ENCODE measurements at regions not wholly inside any gene's neighbourhood (a gene's known extent, or its start where the extent isn't known, plus 50 kb on each side); places are given as distances from the start of the nearest gene placed in this dataset.
"Not testable (repeated sequence)": the region's sequence is repeated elsewhere in the genome, so short reads cannot be mapped to it uniquely, and the experiment has no call there.

DNA sequence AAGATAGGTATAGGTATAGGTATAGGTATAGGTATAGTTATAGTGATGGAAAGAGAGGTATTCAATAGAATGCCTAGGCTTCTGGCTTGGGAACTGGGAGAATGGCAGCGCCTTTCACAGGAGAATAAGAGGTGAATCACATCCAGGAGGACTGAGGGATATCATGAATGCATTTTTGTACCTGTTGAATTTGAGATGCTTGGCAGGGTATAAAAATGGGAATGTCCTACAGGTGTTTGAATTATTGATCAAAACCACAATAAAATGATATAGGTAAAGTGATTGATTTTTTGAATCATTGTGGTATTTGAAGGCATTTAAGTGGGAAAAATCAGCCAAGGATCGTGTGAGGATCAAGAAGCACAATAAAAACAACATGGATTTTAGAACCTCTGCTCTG is 119.2 kb upstream of the ARG1 start:
- no peak for ATAC-seq (ENCODE audit: low read depth in 2 of 2)
- Mint-ChIP-seq H3K27me3 (peaks cover 8% of the 10 kb centered on the region), H3K4me1 (peaks cover 0 to 12% (median 8%) of the 10 kb centered on the region in 4 donors), H3K9me3 (peaks cover 0 to 2% (median 0%) of the 10 kb centered on the region in 7 donors), H3K36me3 (peaks cover 6% of the 10 kb centered on the region), H3K4me3 (no peak overlapping the region), H3K27ac (no peak overlapping the region)
- Histone ChIP-seq H3K4me3 (ENCODE audit: low read depth, low read length) (no peak overlapping the region), H3K9me3 (ENCODE audit: control insufficient read depth in 2 of 2, low read length in 2 of 2) (no peaks in the 10 kb centered on the region), H3K36me3 (ENCODE audit: control insufficient read depth, insufficient read depth, low read length) (no peaks in the 10 kb centered on the region), H3K27me3 (ENCODE audit: control insufficient read depth, insufficient read depth, low read length) (no peaks in the 10 kb centered on the region), H3K27ac (ENCODE audit: insufficient read depth, low read length, poor library complexity, severe bottlenecking) (no peak overlapping the region), H3K4me1 (ENCODE audit: control insufficient read depth, insufficient read depth, low read length, poor library complexity, severe bottlenecking) (no peaks in the 10 kb centered on the region)
- DNase-seq: no peak

DNA sequence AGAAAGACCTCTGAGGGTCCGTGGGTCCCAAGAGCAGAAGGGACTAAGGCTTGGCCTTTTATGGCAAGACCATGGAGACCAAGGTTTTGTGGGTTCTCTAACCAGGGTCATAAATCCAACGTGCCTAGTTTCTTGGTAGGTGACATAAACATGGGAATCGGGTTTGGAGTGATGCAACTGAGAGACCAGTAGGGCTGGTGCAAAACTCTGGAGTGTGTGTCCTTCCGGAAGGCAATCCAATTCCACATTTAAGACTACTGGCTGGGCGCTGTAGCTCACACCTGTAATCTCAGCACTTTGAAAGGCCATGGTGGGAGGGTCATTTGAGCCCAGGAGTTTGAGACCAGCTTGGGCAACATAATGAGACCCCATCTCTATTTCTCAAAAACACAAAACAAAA is 116.5 kb upstream of the ARG1 start:
- ATAC-seq (ENCODE audit: low read depth in 2 of 2): no peak
- no peak overlapping the region for H3K4me3 Mint-ChIP-seq
- peaks cover 0 to 2% (median 0%) of the 10 kb centered on the region in 7 donors for H3K9me3 Mint-ChIP-seq
- peaks cover 8% of the 10 kb centered on the region for H3K27me3 Mint-ChIP-seq
- no peaks in the 10 kb centered on the region for H3K9me3 ChIP-seq (ENCODE audit: control insufficient read depth in 2 of 2, low read length in 2 of 2)
- H3K4me1 ChIP-seq (ENCODE audit: control insufficient read depth, insufficient read depth, low read length, poor library complexity, severe bottlenecking): peaks cover 3% of the 10 kb centered on the region
- peaks cover 0 to 14% (median 7%) of the 10 kb centered on the region in 4 donors for H3K4me1 Mint-ChIP-seq
- peaks cover 6% of the 10 kb centered on the region for H3K36me3 Mint-ChIP-seq
- no peak overlapping the region for H3K4me3 ChIP-seq (ENCODE audit: low read depth, low read length)
- no peak overlapping the region for H3K27ac ChIP-seq (ENCODE audit: insufficient read depth, low read length, poor library complexity, severe bottlenecking)
- no peak overlapping the region for H3K27ac Mint-ChIP-seq
- no peaks in the 10 kb centered on the region for H3K36me3 ChIP-seq (ENCODE audit: control insufficient read depth, insufficient read depth, low read length)
- H3K27me3 ChIP-seq (ENCODE audit: control insufficient read depth, insufficient read depth, low read length): no peaks in the 10 kb centered on the region
- DNase-seq: no peak

DNA sequence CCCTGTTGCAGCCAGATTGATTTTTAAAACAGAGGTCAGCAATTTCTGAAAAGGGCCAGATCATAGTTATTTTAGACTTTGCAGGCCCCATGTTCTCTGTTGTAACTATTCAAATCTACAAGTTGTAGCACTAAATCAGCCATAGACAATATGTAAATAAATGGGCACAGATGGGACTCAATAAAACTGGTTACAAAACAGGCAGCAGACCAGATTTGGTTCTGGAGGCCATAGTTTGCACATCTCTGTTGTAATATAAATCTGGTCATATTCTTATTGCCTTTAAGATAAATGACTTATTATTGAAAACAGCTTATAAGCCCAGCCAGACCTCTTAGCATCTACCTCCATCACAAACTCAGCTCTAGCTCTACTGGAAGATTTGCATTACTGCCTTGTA is 114.0 kb upstream of the ARG1 start:
- Mint-ChIP-seq H3K36me3 (no peaks in the 10 kb centered on the region), H3K4me3 (no peak overlapping the region), H3K4me1 (peaks cover 0 to 9% (median 3%) of the 10 kb centered on the region in 4 donors), H3K27me3 (no peaks in the 10 kb centered on the region), H3K27ac (peak overlapping the region in 1 of 3 donors; percentile 6), H3K9me3 (peaks cover 0 to 2% (median 0%) of the 10 kb centered on the region in 7 donors)
- no peak for ATAC-seq (ENCODE audit: low read depth in 2 of 2)
- Histone ChIP-seq H3K36me3 (ENCODE audit: control insufficient read depth, insufficient read depth, low read length) (no peaks in the 10 kb centered on the region), H3K9me3 (ENCODE audit: control insufficient read depth in 2 of 2, low read length in 2 of 2) (no peaks in the 10 kb centered on the region), H3K27me3 (ENCODE audit: control insufficient read depth, insufficient read depth, low read length) (no peaks in the 10 kb centered on the region), H3K4me3 (ENCODE audit: low read depth, low read length) (no peak overlapping the region), H3K27ac (ENCODE audit: insufficient read depth, low read length, poor library complexity, severe bottlenecking) (no peak overlapping the region), H3K4me1 (ENCODE audit: control insufficient read depth, insufficient read depth, low read length, poor library complexity, severe bottlenecking) (peaks cover 3% of the 10 kb centered on the region)
- no peak for DNase-seq

DNA sequence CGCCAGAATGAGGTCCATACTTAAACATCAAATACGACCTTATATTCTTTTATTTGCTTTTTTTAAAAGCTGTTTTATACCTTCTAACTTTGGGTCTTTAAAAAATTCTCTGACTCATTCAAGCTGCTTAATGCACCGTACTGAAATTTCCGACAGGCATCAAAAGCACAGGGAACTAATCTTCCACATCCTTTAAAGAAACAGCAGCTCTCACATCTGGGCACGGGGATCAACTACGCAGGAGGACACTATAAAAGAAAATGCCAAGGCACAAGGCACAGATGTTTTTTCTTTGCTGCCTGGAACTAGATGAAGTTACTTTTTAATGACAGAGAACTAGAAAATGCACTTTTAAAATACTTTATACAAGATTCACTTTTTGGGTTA is 112.4 kb upstream of the ARG1 start:
- no peaks in the 10 kb centered on the region for H3K9me3 Mint-ChIP-seq
- ATAC-seq (ENCODE audit: low read depth in 2 of 2) (no peak), DNase-seq (no peak)
- H3K27ac Mint-ChIP-seq: no peak overlapping the region
- peaks cover 0 to 9% (median 3%) of the 10 kb centered on the region in 4 donors for H3K4me1 Mint-ChIP-seq
- no peaks in the 10 kb centered on the region for H3K27me3 ChIP-seq (ENCODE audit: control insufficient read depth, insufficient read depth, low read length)
- H3K9me3 ChIP-seq (ENCODE audit: control insufficient read depth in 2 of 2, low read length in 2 of 2): no peaks in the 10 kb centered on the region
- H3K4me3 Mint-ChIP-seq: no peak overlapping the region
- peaks cover 3% of the 10 kb centered on the region for H3K4me1 ChIP-seq (ENCODE audit: control insufficient read depth, insufficient read depth, low read length, poor library complexity, severe bottlenecking)
- H3K27ac ChIP-seq (ENCODE audit: insufficient read depth, low read length, poor library complexity, severe bottlenecking): no peak overlapping the region
- H3K27me3 Mint-ChIP-seq: no peaks in the 10 kb centered on the region
- H3K36me3 ChIP-seq (ENCODE audit: control insufficient read depth, insufficient read depth, low read length): no peaks in the 10 kb centered on the region
- H3K4me3 ChIP-seq (ENCODE audit: low read depth, low read length): no peak overlapping the region
- H3K36me3 Mint-ChIP-seq: no peaks in the 10 kb centered on the region

DNA sequence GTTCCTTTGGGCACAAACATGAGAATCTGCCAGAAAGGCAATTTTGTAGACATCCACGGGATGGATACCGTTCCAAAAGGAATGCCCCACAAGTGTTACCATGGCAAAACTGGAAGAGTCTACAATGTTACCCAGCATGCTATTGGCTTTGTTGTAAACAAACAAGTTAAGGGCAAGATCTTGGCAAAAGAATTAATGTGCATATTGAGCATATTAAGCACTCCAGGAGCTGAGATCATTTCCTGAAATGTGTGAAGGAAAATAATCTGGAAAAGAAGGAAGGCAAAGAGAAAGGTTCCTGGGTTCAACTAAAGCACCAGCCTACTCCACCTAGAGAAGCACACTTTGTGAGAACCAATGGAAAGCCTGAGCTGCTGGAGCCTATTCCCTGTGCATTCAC is 103.9 kb upstream of the ARG1 start:
- H3K27ac Mint-ChIP-seq: no peak overlapping the region
- H3K9me3 Mint-ChIP-seq: peaks cover 0 to 4% (median 3%) of the 10 kb centered on the region in 7 donors
- Histone ChIP-seq H3K9me3 (ENCODE audit: control insufficient read depth in 2 of 2, low read length in 2 of 2) (no peaks in the 10 kb centered on the region), H3K4me3 (ENCODE audit: low read depth, low read length) (no peak overlapping the region), H3K27ac (ENCODE audit: insufficient read depth, low read length, poor library complexity, severe bottlenecking) (no peak overlapping the region), H3K4me1 (ENCODE audit: control insufficient read depth, insufficient read depth, low read length, poor library complexity, severe bottlenecking) (no peaks in the 10 kb centered on the region), H3K27me3 (ENCODE audit: control insufficient read depth, insufficient read depth, low read length) (no peaks in the 10 kb centered on the region), H3K36me3 (ENCODE audit: control insufficient read depth, insufficient read depth, low read length) (no peaks in the 10 kb centered on the region)
- H3K27me3 Mint-ChIP-seq: peaks cover 4% of the 10 kb centered on the region
- H3K4me1 Mint-ChIP-seq: peaks cover 0 to 2% (median 0%) of the 10 kb centered on the region in 4 donors
- ATAC-seq (ENCODE audit: low read depth in 2 of 2): no peak
- H3K36me3 Mint-ChIP-seq: no peaks in the 10 kb centered on the region
- H3K4me3 Mint-ChIP-seq: no peak overlapping the region
- DNase-seq: no peak

DNA sequence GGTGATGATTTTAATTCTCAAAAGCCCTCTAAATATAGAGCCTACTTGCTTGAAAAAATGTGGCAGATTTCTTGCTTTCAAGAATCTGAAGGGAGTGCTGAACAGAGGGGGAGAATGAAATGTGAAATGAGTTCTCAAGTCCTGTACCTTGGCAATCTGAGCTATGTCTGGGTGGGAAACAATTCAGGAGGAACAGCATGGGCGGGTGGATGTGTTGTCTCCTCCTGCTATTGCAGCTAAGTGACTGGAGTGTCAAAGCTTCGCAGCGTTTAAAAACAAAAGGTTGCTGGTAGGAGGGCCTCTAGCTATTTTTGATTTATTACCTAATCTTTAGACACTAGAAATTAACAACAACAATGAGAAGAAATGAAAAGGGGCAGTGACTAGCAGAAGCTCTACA is 102.5 kb upstream of the ARG1 start:
- ATAC-seq (ENCODE audit: low read depth in 2 of 2): no peak
- H3K9me3 Mint-ChIP-seq: peaks cover 0 to 9% (median 4%) of the 10 kb centered on the region in 7 donors
- peaks cover 0 to 2% (median 0%) of the 10 kb centered on the region in 4 donors for H3K4me1 Mint-ChIP-seq
- H3K4me3 ChIP-seq (ENCODE audit: low read depth, low read length): no peak overlapping the region
- H3K27me3 Mint-ChIP-seq: peaks cover 4% of the 10 kb centered on the region
- H3K27ac Mint-ChIP-seq: no peak overlapping the region
- H3K4me1 ChIP-seq (ENCODE audit: control insufficient read depth, insufficient read depth, low read length, poor library complexity, severe bottlenecking): no peaks in the 10 kb centered on the region
- no peak overlapping the region for H3K27ac ChIP-seq (ENCODE audit: insufficient read depth, low read length, poor library complexity, severe bottlenecking)
- H3K9me3 ChIP-seq (ENCODE audit: control insufficient read depth in 2 of 2, low read length in 2 of 2): peaks cover 0 to 5% of the 10 kb centered on the region in 2 experiments
- no peaks in the 10 kb centered on the region for H3K36me3 ChIP-seq (ENCODE audit: control insufficient read depth, insufficient read depth, low read length)
- H3K36me3 Mint-ChIP-seq: no peaks in the 10 kb centered on the region
- H3K4me3 Mint-ChIP-seq: no peak overlapping the region
- H3K27me3 ChIP-seq (ENCODE audit: control insufficient read depth, insufficient read depth, low read length): no peaks in the 10 kb centered on the region
- no peak for DNase-seq

DNA sequence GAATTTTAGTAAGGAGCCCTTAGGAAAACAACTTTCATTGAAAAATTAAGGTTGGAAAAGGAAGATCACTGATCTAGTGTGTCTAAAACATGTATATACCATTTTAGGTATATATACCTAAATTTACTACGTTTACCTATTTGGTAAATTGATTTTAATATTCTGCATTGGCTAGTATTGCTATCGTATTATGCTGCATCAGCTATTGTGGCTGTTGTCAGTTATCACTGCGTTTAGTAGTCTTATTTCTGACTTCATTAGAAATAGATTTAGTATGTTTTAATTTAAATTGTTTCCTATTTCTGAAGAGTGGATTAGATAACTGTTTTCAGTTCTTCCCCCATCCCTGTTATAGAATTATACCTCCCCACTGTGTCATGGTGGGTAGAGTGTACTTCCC is 101.7 kb upstream of the ARG1 start:
- H3K27ac Mint-ChIP-seq: no peak overlapping the region
- no peaks in the 10 kb centered on the region for H3K36me3 ChIP-seq (ENCODE audit: control insufficient read depth, insufficient read depth, low read length)
- peaks cover 0 to 6% of the 10 kb centered on the region in 2 experiments for H3K9me3 ChIP-seq (ENCODE audit: control insufficient read depth in 2 of 2, low read length in 2 of 2)
- H3K27me3 Mint-ChIP-seq: peaks cover 4% of the 10 kb centered on the region
- peaks cover 0 to 9% (median 4%) of the 10 kb centered on the region in 7 donors for H3K9me3 Mint-ChIP-seq
- H3K4me1 Mint-ChIP-seq: peaks cover 0 to 2% (median 0%) of the 10 kb centered on the region in 4 donors
- no peaks in the 10 kb centered on the region for H3K4me1 ChIP-seq (ENCODE audit: control insufficient read depth, insufficient read depth, low read length, poor library complexity, severe bottlenecking)
- ATAC-seq (ENCODE audit: low read depth in 2 of 2) (no peak), DNase-seq (no peak)
- no peak overlapping the region for H3K4me3 Mint-ChIP-seq
- H3K36me3 Mint-ChIP-seq: no peaks in the 10 kb centered on the region
- H3K27me3 ChIP-seq (ENCODE audit: control insufficient read depth, insufficient read depth, low read length): no peaks in the 10 kb centered on the region
- no peak overlapping the region for H3K4me3 ChIP-seq (ENCODE audit: low read depth, low read length)
- no peak overlapping the region for H3K27ac ChIP-seq (ENCODE audit: insufficient read depth, low read length, poor library complexity, severe bottlenecking)

DNA sequence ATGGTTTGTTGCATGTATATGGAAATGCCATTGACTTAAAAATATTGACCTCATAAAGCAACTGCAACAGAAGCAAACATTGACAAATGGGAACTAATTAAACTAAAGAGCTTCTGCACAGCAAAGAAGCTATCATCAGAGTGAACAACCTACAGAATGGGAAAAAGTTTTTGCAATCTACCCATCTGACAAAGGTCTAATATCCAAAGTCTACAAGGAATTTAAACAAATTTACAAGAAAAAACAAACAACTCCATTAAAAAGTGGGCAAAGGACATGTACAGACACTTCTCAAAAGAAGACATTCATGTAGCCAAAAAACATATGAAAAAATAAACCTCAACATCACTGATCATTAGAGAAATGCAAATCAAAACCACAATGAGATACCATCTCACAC is 99.7 kb upstream of the ARG1 start:
- H3K4me1 Mint-ChIP-seq; H3K27me3 Mint-ChIP-seq; DNase-seq; H3K36me3 Mint-ChIP-seq; ATAC-seq (ENCODE audit: low read depth in 2 of 2); H3K4me3 ChIP-seq (ENCODE audit: low read depth, low read length); H3K27me3 ChIP-seq (ENCODE audit: control insufficient read depth, insufficient read depth, low read length); H3K4me1 ChIP-seq (ENCODE audit: control insufficient read depth, insufficient read depth, low read length, poor library complexity, severe bottlenecking); H3K9me3 Mint-ChIP-seq; H3K36me3 ChIP-seq (ENCODE audit: control insufficient read depth, insufficient read depth, low read length); H3K4me3 Mint-ChIP-seq; H3K27ac Mint-ChIP-seq; H3K27ac ChIP-seq (ENCODE audit: insufficient read depth, low read length, poor library complexity, severe bottlenecking); H3K9me3 ChIP-seq (ENCODE audit: control insufficient read depth in 2 of 2, low read length in 2 of 2): not testable (repeated sequence)
